CD4-positive, alpha-beta T cell treated with Interleukin-4 for 1 hour (primary cell): ENCODE measurements at regions not wholly inside any gene's neighbourhood (a gene's known extent, or its start where the extent isn't known, plus 50 kb on each side); places are given as distances from the start of the nearest gene placed in this dataset.
A peak's percentile ranks its signal among the peaks of the same experiment; 100 is the strongest.

Experiments
- DNase-seq, 2 donors: peaks; one replicate each; pipeline ENCODE4 v3.0.0-alpha.2; 2020 to 2022

GRCh38 chr9:102114557-102114956 lies 376.1 kb upstream of the GRIN3A start:
- DNase-seq: no peak

DNA sequence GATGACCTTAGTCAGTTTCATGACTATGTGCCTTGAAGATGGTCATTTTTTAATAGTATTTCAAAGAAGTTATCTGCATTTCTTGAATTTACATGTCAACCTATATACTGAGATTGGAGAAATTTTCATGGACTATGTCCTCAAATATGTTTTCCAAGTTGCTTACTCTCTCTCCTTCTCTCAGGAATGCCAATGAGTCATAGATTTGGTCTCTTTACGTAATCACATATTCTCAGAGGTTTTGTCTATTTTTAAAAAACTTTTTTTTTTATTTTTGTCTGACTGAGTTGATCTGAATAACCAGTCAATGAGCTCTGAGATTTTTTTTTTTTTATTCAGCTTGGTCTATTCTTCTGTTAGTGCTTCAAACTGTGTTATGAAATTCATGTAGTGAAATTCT lies 374.7 kb upstream of the GRIN3A start:
- no peak for DNase-seq

- no peak for DNase-seq
These were observed 368.0 kb upstream of the GRIN3A start for GRCh38 chr9:102106439-102106838.

GRCh38 chr9:102101723-102102122 lies 363.3 kb upstream of the GRIN3A start:
- no peak for DNase-seq

DNA sequence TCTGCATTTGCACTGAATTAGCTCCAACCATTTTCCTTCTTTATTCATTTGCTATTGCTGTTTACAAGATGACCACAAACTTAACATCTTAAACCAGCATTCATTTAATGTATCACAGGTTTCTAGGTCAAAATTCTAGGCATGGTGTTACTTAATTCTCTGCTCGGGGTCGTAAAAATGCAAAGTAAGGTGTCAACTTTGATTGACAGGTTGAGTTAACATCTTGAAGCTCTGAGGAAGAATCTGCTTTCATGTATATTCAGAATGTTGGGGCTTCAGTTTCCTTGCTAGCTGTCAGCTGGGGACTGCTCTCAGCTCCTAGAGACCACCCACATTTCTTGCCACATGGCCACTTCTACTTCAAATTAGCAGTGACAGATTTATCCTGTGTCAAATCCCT lies 348.7 kb upstream of the GRIN3A start:
- DNase-seq: no peak

DNA sequence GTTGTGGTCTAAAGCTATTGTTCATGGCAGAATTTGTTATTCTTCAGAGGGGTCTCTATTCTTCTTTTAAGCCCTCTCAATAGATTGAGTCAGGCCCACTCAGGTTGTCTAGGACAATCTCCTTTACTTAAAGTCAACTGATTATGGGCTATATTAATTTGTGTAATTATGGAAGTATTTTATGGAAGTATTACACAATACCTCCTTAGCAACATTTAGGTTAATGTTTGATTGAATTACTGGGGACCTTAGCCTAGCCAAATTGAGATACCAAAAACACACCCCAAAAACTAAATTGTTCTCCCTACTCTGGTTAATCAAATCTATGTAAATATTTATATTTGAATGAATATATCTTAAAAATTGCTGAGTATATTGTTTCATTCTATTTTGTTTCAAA lies 347.1 kb upstream of the GRIN3A start:
- DNase-seq: no peak

DNA sequence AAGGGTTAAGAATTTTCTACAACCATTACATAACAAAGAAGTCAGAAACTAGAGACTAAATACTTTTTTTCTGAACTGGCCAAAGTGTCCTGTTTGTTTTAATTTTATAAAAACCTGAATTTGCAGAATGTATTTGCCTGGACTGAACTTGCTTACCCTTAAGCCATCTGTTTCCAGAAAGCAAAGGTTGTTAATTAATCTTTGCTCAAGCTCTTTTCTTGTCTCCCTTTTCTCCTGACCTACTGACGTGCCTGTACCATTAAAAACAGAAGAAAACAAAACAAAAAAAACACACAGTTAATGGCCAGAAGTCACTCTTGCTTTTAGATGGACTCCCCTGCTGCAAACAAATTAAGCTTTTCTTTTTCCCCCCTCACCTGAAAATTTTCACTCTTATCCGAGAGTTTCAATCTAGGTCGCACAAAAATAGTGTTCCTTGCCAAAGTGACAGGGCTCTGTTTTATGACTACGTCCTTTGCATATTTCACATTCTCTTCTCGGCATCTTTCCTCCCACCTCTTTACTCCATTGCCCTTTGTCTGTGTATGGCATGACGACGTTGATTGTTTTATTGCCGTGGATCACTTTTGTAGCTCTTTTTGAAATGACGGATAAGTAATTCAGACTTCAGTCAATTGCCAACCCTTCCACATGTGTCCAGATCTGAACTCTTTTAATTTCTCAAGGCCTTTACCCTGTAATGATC lies 333.8 kb upstream of the GRIN3A start:
- DNase-seq: no peak

- no peak for DNase-seq
These were observed 331.5 kb upstream of the GRIN3A start for GRCh38 chr9:102069969-102070368.

DNA sequence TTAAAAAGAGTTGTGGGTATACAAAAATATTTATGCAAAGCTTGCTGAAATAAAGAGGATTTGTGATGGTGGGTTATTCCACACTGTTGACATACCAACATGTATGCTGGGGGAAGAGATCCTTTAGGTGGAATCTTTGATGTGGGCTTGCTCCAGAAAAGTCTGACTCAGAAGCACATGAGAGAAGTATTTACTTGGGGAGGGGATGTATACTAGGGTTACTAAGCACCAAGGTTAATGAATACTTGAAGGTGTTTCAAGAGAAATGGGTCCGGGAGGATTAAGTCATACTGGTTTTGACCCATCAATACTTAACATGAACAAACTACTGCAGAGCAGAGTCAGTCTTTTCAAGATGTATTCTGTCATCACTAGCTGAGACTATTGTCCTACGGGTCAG lies 316.4 kb upstream of the GRIN3A start:
- DNase-seq: no peak

DNA sequence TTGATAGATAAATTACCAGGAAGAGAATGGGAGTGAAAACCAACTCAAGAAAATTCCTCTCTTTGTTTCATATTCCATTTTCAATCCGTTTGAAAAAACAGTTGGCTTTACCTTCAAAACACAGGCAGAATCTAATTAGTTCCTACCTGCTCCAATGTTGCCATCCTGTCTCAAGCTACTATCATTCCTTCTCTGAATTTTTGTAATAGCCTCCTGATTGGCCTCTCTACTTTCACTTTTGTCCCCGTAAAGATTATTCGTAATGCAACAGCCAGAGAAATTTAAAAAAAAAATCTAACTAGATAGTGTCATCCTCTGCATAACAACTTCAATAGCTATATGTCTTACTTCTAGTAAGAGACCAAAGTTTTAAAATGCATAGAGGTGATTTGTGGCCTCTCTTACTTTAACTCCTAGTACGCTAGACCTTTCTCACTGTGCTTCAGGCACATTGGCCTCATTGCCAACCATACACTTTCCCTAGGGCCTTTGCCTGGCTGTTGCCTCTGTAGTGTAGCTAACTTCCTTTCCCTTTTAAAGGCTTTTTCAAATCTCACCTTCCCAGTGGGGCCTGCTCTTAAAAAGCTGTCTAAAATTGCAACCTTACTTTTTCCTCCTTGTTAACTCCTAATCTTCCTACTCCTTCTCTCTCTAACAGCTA lies 311.3 kb upstream of the GRIN3A start:
- no peak for DNase-seq

DNA sequence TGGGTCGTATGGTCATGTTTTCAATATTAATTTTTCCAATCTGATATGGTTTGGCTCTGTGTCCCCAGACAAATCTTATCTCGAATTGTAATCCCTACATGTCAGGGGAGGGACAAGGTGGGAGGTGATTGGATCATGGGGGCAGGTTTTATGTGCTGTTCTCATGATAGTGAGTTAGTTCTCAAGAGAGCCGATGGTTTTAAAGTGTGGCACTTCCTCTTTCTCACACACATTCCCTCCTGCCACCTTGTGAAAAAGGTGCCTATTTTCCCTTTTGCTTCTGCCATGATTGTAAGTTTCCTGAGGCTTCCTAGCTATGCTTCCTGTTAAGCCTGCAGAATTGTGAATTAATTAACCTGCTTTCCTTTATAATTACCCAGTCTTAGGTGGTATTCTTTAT lies 309.1 kb upstream of the GRIN3A start:
- no peak for DNase-seq

DNA sequence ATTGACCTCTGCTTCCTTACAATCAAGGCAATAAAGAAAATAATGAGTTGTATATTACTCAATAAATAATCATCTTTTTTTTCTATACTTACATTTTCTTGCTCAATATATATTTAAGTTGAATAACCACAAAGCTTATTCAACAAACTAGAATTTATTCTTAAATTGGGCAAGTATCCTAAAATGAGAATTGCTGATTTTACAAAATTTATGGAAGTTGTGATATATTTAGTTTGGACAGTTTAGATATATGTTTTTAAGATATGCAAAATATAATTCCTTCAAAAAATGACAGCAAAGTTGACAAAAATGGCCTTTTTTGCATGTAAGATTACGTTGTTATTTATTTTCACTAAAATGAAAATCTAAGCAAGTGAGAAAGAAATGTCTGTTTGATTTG lies 305.7 kb upstream of the GRIN3A start:
- no peak for DNase-seq

- no peak for DNase-seq
These were observed 299.6 kb upstream of the GRIN3A start for GRCh38 chr9:102038006-102038405.

DNA sequence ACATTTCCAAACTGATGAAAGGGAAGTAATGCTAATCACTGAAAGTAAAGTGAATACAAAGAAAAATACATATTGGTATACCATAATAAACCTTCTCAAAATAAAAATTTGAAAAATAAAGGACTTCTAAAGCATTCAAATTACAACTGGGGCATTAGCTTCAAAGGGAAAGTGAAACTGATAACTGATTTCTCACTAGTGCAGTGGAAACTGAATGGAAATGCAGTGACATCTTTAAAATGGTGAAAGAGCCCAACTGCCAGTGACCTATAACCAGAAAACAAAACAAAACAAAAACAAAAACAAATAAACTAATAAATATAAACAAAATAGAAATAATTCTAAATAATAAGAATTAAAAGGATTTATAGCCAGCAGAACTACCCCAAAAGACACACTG lies 297.5 kb upstream of the GRIN3A start:
- no peak for DNase-seq

GRCh38 chr9:102032614-102033013 lies 294.2 kb upstream of the GRIN3A start:
- no peak for DNase-seq

GRCh38 chr9:102000956-102001355 lies 262.5 kb upstream of the GRIN3A start:
- no peak for DNase-seq

DNA sequence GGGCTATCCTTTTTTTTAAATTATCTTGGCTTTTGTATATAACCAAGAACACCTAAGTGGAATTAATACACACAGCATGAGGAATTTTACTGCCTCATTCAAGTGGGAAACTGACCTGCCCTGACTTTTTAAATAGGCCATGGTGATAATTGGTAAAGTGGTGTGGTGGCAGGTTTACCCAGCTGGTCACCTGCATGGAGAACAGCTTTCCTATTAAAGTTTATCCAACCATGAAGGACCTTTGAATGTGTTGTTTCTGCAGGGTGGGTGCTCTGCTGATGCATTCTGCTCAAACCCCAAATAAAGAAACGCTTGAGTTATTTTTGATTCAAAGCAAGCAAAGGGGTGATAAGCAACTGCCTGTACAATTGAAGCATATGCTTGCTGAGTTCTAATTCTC lies 261.0 kb upstream of the GRIN3A start:
- DNase-seq: no peak

- no peak for DNase-seq
These were observed 256.8 kb upstream of the GRIN3A start for GRCh38 chr9:101995231-101995630.

GRCh38 chr9:101993771-101994170 lies 255.3 kb upstream of the GRIN3A start:
- no peak for DNase-seq

DNA sequence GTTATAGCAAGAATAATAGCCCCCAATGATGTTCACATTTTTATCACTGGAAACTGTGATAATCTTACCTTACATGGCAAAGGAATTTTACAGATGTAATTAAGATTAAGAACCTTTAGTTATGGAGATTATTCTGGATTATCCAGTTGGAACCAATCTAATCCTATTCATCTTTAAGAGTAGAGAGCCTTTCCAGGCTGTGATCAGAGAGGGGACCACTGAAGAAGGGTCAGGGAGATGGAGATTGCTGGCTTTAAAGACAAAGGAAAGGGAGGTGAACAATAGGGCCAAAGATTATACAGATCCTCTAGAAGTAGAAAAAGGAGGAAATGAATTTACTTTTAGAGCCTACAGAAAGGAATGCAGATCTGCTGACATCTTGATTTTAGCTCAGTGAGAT lies 253.5 kb upstream of the GRIN3A start:
- no peak for DNase-seq

GRCh38 chr9:101977614-101978210 lies 239.3 kb upstream of the GRIN3A start:
- peak in 1 of 2 donors; percentile 39 for DNase-seq

- no peak for DNase-seq
These were observed 232.2 kb upstream of the GRIN3A start for GRCh38 chr9:101970609-101971008.

- DNase-seq: no peak
These were observed 229.9 kb upstream of the GRIN3A start for GRCh38 chr9:101968392-101968791.

DNA sequence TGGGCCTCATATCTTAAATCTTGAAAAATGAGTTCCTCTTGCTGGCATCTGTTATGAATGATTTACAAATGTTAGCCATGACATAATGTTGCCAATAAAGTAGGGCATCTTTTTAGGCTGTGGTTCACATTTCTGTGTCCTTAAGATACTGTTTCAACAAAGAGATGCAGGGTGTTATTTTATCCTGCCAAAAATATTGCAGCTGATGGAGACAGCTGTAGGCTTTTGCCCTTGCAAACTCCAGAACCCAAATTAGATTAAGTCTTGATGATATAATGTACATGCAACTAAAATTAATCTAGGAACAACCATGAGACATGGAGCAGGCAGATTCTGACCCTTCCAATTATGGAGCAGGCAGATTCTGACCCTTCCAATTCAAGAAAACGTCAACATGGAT lies 228.2 kb upstream of the GRIN3A start:
- DNase-seq: no peak

GRCh38 chr9:101957705-101958104 lies 219.3 kb upstream of the GRIN3A start:
- no peak for DNase-seq
